Epithelial cell of esophagus (primary cell): ENCODE measurements at regions not wholly inside any gene's neighbourhood (a gene's known extent, or its start where the extent isn't known, plus 50 kb on each side); places are given as distances from the start of the nearest gene placed in this dataset.

Experiments used
- DNase-seq: peaks from one replicate; pipeline ENCODE4 v3.0.0; 2010; ENCODE audit warnings: low read depth
- H3K4me3 ChIP-seq: 2 replicates; pipeline ENCODE4 v1.5.1; 2011; ENCODE audit warnings: mild to moderate bottlenecking, low read length, control low read depth
- TF ChIP-seq, protein P1 (sequence below): IDR thresholded peaks from 2 replicates; pipeline ENCODE4 v1.5.1; 2011; ENCODE audit warnings: low read depth, mild to moderate bottlenecking, low read length, control low read depth, inconsistent platforms; ENCODE audit not compliant: insufficient read depth; ENCODE audit errors: missing control alignments

DNA sequence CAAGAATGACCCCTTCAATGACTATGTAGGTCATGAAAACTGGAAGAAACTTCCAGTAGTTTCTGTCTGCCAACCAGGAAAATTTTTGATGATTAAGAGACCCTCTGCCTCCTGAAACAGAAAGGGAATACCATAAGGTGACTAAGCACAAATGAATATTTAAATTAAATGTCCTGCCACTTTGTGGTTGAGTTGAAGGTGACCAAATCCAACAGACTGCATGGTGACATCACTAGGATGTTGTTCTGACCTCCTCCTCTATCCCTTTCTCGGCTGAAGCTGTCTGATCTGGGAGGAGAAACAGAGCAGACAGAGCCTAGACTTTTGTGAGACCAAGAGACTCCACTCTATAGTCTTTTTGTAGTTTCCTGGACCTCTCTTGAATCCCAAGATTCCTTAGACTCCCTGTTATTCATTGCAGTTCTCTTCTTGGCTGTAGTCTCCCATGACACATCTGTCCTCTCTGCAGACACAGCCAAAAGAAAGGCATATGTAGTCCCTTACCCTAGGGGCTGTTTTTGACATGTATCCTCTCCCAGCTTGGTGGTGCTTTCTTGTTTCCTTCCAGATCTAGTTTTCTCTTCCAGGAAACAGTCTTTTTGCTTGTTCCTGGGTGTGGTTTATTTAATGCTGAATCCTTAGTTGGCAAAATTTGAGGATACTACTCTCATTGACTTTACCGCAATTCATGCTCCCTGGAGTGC is 55.2 kb upstream of the UBE3A start:
- DNase-seq, result no peak
- H3K4me3 ChIP-seq, result no peak overlapping the region
- TF ChIP-seq, protein P1, sequence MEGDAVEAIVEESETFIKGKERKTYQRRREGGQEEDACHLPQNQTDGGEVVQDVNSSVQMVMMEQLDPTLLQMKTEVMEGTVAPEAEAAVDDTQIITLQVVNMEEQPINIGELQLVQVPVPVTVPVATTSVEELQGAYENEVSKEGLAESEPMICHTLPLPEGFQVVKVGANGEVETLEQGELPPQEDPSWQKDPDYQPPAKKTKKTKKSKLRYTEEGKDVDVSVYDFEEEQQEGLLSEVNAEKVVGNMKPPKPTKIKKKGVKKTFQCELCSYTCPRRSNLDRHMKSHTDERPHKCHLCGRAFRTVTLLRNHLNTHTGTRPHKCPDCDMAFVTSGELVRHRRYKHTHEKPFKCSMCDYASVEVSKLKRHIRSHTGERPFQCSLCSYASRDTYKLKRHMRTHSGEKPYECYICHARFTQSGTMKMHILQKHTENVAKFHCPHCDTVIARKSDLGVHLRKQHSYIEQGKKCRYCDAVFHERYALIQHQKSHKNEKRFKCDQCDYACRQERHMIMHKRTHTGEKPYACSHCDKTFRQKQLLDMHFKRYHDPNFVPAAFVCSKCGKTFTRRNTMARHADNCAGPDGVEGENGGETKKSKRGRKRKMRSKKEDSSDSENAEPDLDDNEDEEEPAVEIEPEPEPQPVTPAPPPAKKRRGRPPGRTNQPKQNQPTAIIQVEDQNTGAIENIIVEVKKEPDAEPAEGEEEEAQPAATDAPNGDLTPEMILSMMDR, result no peak

DNA sequence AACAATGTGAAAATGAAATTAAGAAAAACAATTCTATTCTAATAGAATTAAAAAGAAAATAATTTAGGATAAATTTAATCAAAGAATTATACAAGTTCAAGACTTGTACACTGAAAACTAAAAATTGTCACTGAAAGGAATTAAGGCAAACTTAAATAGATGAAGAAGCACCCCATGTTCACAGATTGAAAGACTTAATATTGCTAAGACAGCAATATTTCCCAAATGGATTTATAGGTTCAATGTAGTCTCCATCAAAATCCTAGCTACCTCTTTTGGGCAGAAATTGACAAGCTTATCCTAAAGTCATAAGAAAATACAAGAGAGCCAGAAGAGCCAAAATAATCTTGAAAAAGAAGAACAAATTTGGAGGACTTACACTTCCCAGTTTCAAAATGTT is 53.5 kb upstream of the UBE3A start:
- TF ChIP-seq, protein P1, result no peak
- H3K4me3 ChIP-seq, result no peak overlapping the region
- DNase-seq, result no peak
